ENCODE measurements at regions not wholly inside any gene's neighbourhood (a gene's known extent, or its start where the extent isn't known, plus 50 kb on each side); places are given as distances from the start of the nearest gene placed in this dataset.

- ChIA-PET CTCF (interaction anchor here (0.6 to 12.1 kb wide), 5 partner anchors 23 to 864 kb away, joined by 3 to 259 read pairs (median 3); no protein-coding TSS in a partner anchor), POLR2A (interaction anchor here (1.0 to 1.5 kb wide), 3 partner anchors 23 to 455 kb away, joined by 3 to 4 read pairs (median 3); no protein-coding TSS in a partner anchor)
- Mint-ChIP-seq H3K36me3 (ENCODE audit: insufficient read depth, unreplicated experiment) (no peaks in the 10 kb centered on the region), H3K4me1 (ENCODE audit: insufficient read depth, unreplicated experiment) (peaks cover 42% of the 10 kb centered on the region), H3K4me3 (ENCODE audit: unreplicated experiment) (no peak overlapping the region), H3K27ac (ENCODE audit: low read depth, unreplicated experiment) (no peak overlapping the region), H3K9me3 (ENCODE audit: unreplicated experiment) (no peaks in the 10 kb centered on the region), H3K27me3 (ENCODE audit: insufficient read depth, unreplicated experiment) (no peaks in the 10 kb centered on the region)
- DNase-seq (ENCODE audit: unreplicated experiment), result peak; percentile 31
- BruUV-seq (replicated peaks), result no TSS peak
- intact Hi-C loops (cut with micrococcal nuclease), result no loop called here
- TF ChIP-seq CTCF (IDR thresholded peaks at IDR 0.05; ENCODE audit: unreplicated experiment), result no peak
These were observed 71.7 kb upstream of the ETV6 start for GRCh38 chr12:11577658-11578260.

DNA sequence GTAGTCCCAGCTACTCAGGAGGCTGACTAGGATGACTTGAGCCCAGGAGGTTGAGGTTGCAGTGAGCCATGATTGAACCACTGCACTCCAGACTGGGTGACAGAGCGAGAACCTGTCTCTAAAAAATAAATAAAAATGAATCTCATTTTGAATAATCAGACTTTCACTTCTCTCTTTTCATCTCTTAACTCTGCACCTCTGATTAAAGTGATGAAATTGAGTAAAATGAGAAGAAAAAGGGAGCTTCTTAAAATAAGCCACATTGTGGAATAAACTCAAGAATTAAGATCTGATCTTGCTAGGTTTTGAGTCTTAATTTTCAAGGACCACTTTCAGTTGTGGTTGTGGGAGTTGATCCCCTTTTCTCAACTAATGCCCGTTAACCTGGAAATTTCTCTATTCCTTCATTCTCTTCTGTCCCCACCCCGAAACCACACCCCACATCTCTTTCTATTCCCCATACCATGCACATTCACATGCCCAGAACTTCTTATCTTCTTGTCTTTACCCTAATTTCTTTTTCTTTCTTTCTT, 70.9 kb upstream of the ETV6 start:
- POLR2A ChIA-PET, result interaction anchor here (1.3 to 2.2 kb wide), 3 partner anchors 23 to 455 kb away, joined by 3 to 21 read pairs (median 4); partner anchors contain the start of gene ETV6
- H3K36me3 Mint-ChIP-seq (ENCODE audit: insufficient read depth, unreplicated experiment), result no peaks in the 10 kb centered on the region
- H3K4me3 Mint-ChIP-seq (ENCODE audit: unreplicated experiment), result no peak overlapping the region
- no peak for DNase-seq (ENCODE audit: unreplicated experiment)
- no peak overlapping the region for H3K27ac Mint-ChIP-seq (ENCODE audit: low read depth, unreplicated experiment)
- peaks cover 42% of the 10 kb centered on the region for H3K4me1 Mint-ChIP-seq (ENCODE audit: insufficient read depth, unreplicated experiment)
- no peaks in the 10 kb centered on the region for H3K27me3 Mint-ChIP-seq (ENCODE audit: insufficient read depth, unreplicated experiment)
- H3K9me3 Mint-ChIP-seq (ENCODE audit: unreplicated experiment), result no peaks in the 10 kb centered on the region
- CTCF ChIA-PET, result interaction anchor here (0.6 to 12.1 kb wide), 7 partner anchors 23 to 777 kb away, joined by 3 to 259 read pairs (median 3); no protein-coding TSS in a partner anchor
- no peak for TF ChIP-seq CTCF (IDR thresholded peaks at IDR 0.05; ENCODE audit: unreplicated experiment)
- intact Hi-C loops (cut with micrococcal nuclease), result no loop called here
- BruUV-seq (replicated peaks), result no TSS peak

GRCh38 chr12:11580125-11580751, 69.2 kb upstream of the ETV6 start:
- DNase-seq (ENCODE audit: unreplicated experiment), result peak; percentile 99
- BruUV-seq (replicated peaks), result no TSS peak
- ChIA-PET CTCF (interaction anchor here (0.5 to 12.1 kb wide), 38 partner anchors 14 to 1325 kb away, joined by 3 to 259 read pairs (median 4); partner anchors contain the start of genes ETV6 and KLRC3), POLR2A (interaction anchor here (0.6 to 5.5 kb wide), 25 partner anchors 11 to 861 kb away, joined by 3 to 44 read pairs (median 4); partner anchors contain the start of genes BORCS5, ETV6 and LRP6)
- Mint-ChIP-seq H3K27ac (ENCODE audit: low read depth, unreplicated experiment) (no peak overlapping the region), H3K27me3 (ENCODE audit: insufficient read depth, unreplicated experiment) (no peaks in the 10 kb centered on the region), H3K9me3 (ENCODE audit: unreplicated experiment) (no peaks in the 10 kb centered on the region), H3K36me3 (ENCODE audit: insufficient read depth, unreplicated experiment) (no peaks in the 10 kb centered on the region), H3K4me3 (ENCODE audit: unreplicated experiment) (no peak overlapping the region), H3K4me1 (ENCODE audit: insufficient read depth, unreplicated experiment) (peaks cover 48% of the 10 kb centered on the region)
- TF ChIP-seq CTCF (IDR thresholded peaks at IDR 0.05; ENCODE audit: unreplicated experiment), result no peak
- intact Hi-C loops (cut with micrococcal nuclease), result loop anchor here (1.0 to 10.0 kb wide), 3 partner anchors 26 to 313 kb away; no protein-coding TSS in a partner anchor
